ENCODE measurements at regions not wholly inside any gene's neighbourhood (a gene's known extent, or its start where the extent isn't known, plus 50 kb on each side); places are given as distances from the start of the nearest gene placed in this dataset.

DNA sequence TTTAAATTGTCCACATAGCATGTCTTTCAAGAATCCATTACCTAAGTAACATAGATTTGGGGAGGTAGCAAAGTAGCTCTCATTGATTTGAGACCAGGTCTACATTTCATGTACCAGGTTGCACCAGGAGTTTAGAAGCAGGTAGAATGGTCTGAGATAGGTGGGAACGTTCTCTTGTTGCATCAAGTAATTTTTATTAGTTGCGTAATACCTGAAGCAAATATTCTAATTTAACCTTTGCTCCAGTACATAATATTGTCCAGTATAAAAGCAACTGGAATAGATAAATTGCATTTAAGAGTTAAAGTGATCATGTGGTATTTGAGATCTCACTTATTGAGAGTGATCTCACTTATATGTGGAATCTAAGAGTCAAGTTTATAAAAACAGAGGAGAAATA is 597.1 kb upstream of the PRMT6 start:
- intact Hi-C loops (cut with DNase I) = no loop called here
- H3K4me3 ChIP-seq = no peak overlapping the region
- no peak overlapping the region for H3K27ac ChIP-seq
- no peak for DNase-seq
- H3K9me3 ChIP-seq = no peaks in the 10 kb centered on the region
- no peaks in the 10 kb centered on the region for H3K27me3 ChIP-seq
- H3K4me1 ChIP-seq = no peaks in the 10 kb centered on the region
- no peaks in the 10 kb centered on the region for H3K36me3 ChIP-seq
- ATAC-seq = no peak
- TF ChIP-seq, protein P1, sequence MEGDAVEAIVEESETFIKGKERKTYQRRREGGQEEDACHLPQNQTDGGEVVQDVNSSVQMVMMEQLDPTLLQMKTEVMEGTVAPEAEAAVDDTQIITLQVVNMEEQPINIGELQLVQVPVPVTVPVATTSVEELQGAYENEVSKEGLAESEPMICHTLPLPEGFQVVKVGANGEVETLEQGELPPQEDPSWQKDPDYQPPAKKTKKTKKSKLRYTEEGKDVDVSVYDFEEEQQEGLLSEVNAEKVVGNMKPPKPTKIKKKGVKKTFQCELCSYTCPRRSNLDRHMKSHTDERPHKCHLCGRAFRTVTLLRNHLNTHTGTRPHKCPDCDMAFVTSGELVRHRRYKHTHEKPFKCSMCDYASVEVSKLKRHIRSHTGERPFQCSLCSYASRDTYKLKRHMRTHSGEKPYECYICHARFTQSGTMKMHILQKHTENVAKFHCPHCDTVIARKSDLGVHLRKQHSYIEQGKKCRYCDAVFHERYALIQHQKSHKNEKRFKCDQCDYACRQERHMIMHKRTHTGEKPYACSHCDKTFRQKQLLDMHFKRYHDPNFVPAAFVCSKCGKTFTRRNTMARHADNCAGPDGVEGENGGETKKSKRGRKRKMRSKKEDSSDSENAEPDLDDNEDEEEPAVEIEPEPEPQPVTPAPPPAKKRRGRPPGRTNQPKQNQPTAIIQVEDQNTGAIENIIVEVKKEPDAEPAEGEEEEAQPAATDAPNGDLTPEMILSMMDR (IDR thresholded peaks at IDR 0.05) = no peak

DNA sequence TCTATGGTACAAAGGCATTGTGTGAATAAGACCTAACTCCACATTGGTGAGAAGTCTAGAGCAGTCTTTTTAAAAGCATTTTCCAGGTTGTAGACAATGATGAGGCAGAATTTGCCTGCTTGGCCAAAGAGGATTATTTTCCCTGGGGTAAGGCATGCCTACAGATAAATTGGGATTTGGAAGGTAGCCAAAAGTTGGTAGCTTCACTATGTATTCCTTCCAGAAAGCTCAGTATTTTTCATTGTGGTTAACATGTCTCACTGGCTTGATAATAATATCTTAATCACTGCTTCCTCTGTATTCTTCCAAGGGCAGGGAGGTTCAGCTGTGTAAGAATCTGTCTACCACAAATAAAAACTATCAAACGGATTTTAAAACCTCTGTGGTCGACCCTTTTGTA is 590.8 kb upstream of the PRMT6 start:
- no peak for ATAC-seq
- intact Hi-C loops (cut with DNase I) = no loop called here

DNA sequence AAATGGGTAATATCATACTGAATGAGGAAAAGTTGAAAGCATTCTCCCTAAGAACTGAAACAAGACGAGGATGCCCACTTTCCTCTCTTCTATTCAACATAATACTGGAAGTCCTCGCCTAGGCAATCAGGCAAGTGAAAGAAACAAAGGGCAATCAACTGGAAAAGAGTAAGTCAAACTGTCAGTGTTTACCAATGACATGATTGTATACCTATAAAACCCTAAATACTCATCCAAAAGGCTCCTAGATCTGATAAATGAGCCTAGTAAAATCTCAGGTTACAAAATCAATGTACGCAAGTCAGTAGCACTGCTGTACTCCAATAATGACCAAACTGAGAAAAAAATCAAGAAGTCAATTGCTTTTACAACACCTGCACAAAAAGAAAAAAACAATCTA is 575.8 kb upstream of the PRMT6 start:
- Histone ChIP-seq H3K4me1 (no peaks in the 10 kb centered on the region), H3K9me3 (no peaks in the 10 kb centered on the region), H3K27ac (no peak overlapping the region), H3K4me3 (no peak overlapping the region), H3K36me3 (no peaks in the 10 kb centered on the region), H3K27me3 (no peaks in the 10 kb centered on the region)
- intact Hi-C loops (cut with DNase I) = no loop called here
- ATAC-seq (no peak), DNase-seq (no peak)
- TF ChIP-seq, protein P1 (IDR thresholded peaks at IDR 0.05) = no peak

More for the DNA sequence above, 590.8 kb upstream of the PRMT6 start:
- Histone ChIP-seq H3K4me1 (no peaks in the 10 kb centered on the region), H3K27me3 (no peaks in the 10 kb centered on the region), H3K4me3 (no peak overlapping the region), H3K27ac (no peak overlapping the region), H3K36me3 (no peaks in the 10 kb centered on the region), H3K9me3 (no peaks in the 10 kb centered on the region)
- TF ChIP-seq, protein P1 (IDR thresholded peaks at IDR 0.05) = no peak
- DNase-seq = no peak

DNA sequence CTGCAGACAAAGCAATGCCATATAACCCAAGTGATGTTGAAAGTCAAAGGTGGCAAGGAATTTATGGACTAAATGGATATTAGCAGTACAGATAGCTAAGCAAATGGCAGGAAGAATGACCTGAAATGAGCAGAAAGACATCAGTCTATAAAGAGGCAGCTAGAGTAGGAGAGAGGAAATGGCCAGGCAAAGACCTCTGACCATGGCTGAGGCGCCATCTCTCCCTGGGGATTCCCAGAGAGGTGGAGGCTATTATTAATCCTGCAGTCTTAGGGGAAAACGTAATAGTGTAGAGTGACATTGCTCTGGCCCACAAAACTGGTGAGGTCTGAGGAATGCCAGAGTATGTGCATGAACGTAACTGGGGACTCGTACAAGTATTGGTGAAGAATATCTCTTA is 563.6 kb upstream of the PRMT6 start:
- TF ChIP-seq, protein P1 (IDR thresholded peaks at IDR 0.05) = no peak
- Histone ChIP-seq H3K36me3 (no peaks in the 10 kb centered on the region), H3K4me3 (no peak overlapping the region), H3K27me3 (no peaks in the 10 kb centered on the region), H3K4me1 (no peaks in the 10 kb centered on the region), H3K9me3 (no peaks in the 10 kb centered on the region), H3K27ac (no peak overlapping the region)
- intact Hi-C loops (cut with DNase I) = no loop called here
- ATAC-seq (no peak), DNase-seq (no peak)

DNA sequence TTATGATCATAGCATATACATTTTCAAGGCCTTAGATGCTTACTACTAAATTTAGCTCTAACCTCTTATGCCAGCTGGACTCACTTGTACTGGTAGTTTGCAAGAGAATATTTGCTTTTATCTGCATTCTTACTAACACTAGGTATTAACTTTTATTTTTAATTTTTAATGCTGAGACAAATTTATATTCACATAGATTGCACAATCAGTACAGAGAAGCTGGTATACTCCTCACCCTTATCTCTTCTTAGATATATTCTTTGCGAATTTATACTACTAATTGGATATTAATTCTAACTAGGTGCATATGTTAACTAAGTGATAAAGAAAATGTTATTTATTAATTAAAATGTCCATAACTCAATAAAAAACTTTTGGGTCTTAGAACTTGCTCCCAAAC is 561.8 kb upstream of the PRMT6 start:
- Histone ChIP-seq H3K4me3 (no peak overlapping the region), H3K27ac (no peak overlapping the region), H3K4me1 (no peaks in the 10 kb centered on the region), H3K9me3 (no peaks in the 10 kb centered on the region), H3K27me3 (no peaks in the 10 kb centered on the region), H3K36me3 (no peaks in the 10 kb centered on the region)
- TF ChIP-seq, protein P1 (IDR thresholded peaks at IDR 0.05) = no peak
- no peak for ATAC-seq
- no peak for DNase-seq
- intact Hi-C loops (cut with DNase I) = no loop called here

DNA sequence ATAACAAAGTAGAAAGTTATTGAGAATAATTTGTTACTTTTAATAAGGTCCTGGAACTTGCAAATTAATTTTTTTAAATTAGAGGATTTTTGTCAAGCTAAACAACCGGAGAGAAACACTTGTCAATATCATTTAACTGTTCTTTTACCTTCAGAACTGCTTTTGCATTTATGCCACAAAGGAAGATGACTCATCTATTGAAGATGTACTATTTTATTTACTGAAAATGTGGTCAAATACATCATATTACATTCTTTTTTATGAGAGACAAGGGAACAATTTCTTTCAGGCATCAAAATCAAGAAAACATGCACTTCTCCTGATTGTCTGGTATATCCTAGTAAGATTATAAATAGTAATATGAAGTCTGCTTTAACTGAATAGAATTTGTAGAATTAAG is 558.2 kb upstream of the PRMT6 start:
- TF ChIP-seq, protein P1 (IDR thresholded peaks at IDR 0.05) = no peak
- no peak overlapping the region for H3K4me3 ChIP-seq
- H3K9me3 ChIP-seq = no peaks in the 10 kb centered on the region
- H3K4me1 ChIP-seq = no peaks in the 10 kb centered on the region
- H3K36me3 ChIP-seq = no peaks in the 10 kb centered on the region
- ATAC-seq (no peak), DNase-seq (no peak)
- intact Hi-C loops (cut with DNase I) = no loop called here
- H3K27ac ChIP-seq = no peak overlapping the region
- H3K27me3 ChIP-seq = no peaks in the 10 kb centered on the region

Data from upper lobe of right lung (tissue), 1 donor.